GM21529 (cell line): ENCODE measurements at regions not wholly inside any gene's neighbourhood (a gene's known extent, or its start where the extent isn't known, plus 50 kb on each side); places are given as distances from the start of the nearest gene placed in this dataset.
A peak's percentile ranks its signal among the peaks of the same experiment; 100 is the strongest.
"Not testable (repeated sequence)": the region's sequence is repeated elsewhere in the genome, so short reads cannot be mapped to it uniquely, and the experiment has no call there.

Experiments used
- ATAC-seq: cut with Tn5 transposase; IDR thresholded peaks from one replicate; pipeline ENCODE4 v1.9.1; 2021; ENCODE audit not compliant: unreplicated experiment

GRCh38 chr2:65625982-65626381 lies 193.6 kb upstream of the SPRED2 start:
- no peak for ATAC-seq

DNA sequence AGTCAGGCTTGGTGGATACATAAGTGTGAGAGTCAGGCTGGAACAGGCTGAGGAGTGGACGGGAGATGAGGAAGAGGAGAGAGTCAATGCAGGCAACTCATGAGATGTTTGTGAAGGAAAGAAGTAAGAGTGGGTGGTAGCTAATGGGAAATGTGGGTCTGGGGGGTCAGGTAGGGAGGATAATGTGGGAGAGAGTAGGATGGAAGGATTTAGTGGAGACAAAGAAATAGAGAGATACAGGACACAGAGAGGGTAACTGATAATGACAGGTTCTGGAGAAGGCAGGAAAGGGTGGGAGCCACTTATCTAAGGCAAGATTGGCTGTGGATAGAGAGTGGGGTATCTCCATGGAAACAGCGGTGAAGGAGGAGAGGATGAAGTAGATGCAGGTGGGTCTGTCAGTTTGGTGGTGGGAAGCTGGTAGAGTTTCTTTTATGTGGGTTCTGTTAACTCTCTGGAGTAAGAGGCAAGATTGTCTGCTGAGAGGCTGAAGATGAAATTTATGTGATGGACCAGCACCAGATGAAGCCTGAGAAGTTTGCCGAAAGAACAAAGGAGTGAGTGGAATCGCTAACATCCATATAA lies 190.6 kb upstream of the SPRED2 start:
- ATAC-seq = no peak

DNA sequence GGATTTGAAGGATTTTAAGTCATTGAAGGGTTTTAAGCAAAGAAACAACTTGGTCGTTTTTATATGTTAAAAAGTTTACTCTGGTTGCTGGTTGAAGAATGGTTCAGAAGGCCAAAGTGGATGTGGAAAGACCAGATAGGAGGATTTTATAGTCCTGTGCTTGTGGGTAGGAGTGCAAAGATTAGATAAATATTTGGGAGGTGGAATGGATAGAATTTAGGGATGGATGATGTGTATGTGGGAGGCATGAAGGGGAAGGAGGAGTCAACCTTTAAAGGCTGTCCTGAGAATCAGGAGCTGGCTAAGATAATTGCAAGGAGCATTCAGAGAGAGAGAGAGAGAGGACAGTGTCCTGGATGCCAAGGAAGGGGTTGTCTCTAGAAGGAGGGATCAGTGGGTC lies 190.1 kb upstream of the SPRED2 start:
- ATAC-seq = no peak

DNA sequence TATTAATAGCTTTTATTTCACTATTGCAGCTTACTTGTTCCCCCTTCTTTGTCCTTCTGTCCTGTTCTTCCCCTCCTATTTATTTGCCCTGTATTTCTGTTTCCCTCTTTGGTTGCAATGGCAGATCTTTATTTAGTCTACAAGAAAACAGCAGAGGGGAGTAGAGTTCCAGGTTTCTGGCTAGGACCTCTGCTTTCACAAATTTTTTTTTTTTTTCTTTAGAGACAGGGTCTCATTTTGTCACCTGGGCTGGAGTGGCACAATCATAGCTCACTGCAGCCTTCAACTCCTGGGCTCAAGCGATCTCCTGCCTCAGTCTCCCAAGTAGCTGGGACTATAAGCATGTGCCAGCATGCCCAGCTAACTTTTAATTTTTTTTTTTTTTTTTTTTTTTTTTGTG lies 188.1 kb upstream of the SPRED2 start:
- ATAC-seq = no peak

GRCh38 chr2:65620026-65620425 lies 187.6 kb upstream of the SPRED2 start:
- no peak for ATAC-seq

DNA sequence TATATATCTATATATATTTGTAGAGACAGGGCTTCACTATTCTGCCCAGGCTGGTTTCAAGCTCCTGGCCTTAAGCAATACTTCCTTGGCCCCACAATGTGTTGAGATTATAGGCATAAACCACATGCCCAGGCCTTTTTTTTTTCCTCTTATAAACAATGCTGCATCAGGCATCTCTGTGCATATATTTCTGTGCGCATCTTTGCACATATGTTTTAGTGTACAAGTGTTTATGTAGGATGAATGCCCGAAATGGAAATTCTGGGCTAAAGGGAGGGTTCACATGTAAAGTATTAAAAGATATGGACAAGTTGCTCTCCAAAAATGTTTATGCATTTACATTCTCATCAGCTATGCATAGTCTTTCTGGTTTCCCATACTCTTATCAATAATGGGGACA lies 183.2 kb upstream of the SPRED2 start:
- no peak for ATAC-seq

- ATAC-seq = no peak
Measured at GRCh38 chr2:65613968-65614555, 181.7 kb upstream of the SPRED2 start.

- ATAC-seq = no peak
Measured at GRCh38 chr2:65611488-65611887, 179.1 kb upstream of the SPRED2 start.

GRCh38 chr2:65608916-65609315 lies 176.5 kb upstream of the SPRED2 start:
- ATAC-seq = no peak

DNA sequence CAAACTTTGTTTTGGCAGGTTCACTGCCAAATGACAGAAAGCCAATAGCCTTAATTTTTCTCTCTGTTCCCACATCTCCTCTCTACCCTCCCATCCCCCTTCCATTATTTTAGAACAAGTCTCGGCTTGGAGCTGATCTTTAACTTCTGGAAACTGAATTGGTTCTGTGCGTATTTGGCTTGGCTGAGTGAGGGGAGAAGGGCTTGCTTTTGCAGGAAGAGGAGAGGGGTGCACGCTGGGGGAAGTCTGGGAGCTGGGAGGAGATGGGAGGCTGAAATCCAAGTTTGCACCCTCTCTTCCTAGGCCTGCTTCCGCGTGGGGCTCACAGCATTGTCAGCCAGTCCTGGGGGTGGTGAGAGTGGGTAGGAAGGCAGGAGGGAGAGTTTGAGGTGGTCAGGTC lies 176.1 kb upstream of the SPRED2 start:
- ATAC-seq = no peak

DNA sequence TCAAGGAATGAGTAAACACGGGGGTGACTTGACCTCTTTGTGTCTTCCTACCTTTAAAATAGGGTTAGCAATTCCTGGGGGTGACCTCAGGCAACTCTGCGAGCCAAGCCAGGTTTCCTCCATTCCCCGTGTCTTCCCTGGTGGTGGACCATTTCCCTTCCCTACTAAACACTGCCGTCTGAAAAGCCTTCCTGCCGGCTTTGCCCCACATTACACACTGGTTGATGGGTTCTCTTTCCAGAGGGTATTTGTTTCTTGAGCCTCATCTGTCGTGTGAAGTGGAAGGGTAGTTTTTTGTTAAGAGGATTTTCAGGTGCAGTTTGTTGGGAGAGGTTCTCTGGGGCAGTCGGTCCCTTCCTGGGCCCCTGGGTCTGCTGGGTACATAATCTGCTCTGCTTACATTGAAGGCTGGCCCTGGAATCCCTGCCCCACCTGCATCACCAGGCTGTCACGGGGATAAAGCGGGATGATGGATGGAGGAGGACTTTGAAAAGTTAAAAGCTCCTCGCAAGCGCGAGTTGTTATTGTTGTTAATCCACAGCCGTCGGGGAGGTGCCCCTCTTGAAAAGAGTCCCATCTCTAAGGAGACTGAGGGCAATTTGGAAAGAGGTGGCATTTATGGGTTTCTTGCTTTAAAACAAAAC lies 175.4 kb upstream of the SPRED2 start:
- ATAC-seq = no peak

DNA sequence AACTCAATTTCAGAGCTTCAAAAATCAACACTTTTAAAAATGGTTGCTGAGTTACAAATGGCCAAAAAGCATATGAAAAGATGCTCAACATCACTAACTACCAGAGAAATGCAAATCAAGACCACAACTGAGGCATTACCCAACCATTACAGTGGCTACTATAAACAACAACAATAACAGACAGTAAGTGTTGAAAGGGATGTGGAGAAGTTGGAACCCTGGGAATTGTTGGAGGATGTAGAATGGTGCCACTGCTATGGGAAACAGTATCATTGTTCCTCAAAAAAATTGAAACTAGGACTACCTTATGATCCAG lies 173.3 kb upstream of the SPRED2 start:
- ATAC-seq = peak; percentile 25

DNA sequence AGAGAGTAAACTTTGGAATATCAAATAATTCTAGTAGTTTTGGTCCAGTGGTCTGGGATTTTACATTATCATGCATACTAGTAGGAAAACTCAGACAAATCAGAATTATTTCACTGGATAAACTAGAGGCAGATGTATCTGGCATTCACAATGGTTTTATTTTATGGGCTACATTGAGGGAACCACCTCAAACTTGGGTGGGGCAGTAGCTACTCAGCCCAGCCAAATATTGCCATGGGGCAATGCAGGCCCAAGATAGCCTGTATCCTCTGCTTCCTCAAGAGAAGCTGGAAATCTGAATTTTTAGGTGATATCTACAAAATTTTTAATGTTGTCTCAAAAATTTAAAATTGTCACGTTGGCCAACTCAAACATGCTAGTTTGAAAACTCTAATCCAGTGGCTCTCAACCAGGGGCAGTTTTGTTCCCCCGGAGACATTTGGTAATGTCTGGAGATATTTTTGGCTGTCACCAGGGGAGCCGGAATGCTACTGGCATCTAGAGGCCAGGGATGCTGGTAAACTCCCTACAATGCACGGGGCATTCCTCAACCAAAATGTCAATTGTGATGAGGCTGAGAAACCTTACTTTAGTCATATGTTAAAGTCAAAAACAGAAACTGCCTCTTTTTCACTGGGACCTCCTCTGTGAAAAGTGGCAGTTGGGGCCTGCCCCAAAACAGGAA lies 172.8 kb upstream of the SPRED2 start:
- ATAC-seq = peak; percentile 18

DNA sequence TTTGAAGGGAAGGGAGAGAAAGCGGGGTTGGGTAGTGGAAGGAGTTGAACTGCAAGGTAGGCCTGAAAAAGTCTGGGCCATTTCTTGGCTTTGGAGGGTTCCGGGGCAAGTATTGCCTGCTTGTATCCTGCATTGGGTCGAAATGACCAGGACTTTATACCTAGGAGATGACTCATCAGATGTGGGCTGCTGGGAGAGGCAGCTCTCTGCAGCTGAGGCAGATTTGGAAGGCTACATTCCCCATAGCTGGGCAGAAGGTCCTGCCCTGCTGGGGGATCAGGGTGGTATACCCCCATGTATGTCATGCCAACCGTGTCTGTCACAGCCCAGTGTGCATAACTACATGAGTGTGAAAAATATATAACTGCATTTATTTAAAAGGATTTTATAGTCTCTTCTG lies 171.8 kb upstream of the SPRED2 start:
- ATAC-seq = no peak

DNA sequence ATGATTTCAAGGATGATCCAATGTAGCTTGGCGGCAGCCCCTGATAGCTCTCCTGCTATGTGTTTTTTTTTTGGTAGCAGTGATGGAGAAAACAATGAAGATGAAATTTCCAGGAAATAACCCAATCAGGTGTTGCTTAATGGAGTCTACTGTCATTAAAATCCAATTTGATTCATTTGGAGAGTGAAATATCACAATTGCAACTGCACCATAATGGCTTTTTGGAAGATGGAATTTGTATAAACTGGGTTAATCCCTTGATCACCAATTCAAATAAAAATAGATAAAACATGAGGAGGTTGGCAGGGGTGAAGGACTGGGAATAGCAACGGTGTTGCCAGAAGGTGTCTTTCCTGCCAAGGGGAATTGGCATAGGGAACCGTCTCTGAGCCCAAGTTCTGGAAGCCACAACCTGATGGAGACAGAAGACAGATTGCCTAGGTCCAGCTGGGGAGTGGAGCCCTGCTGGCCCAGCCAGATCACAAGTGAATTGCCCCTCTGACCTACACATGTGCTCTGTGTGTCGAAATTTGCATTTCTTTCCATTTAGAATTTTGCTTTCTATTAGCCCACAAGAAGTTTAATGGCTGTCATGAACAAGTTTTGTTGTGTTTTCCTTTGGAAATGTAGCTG lies 170.3 kb upstream of the SPRED2 start:
- no peak for ATAC-seq

DNA sequence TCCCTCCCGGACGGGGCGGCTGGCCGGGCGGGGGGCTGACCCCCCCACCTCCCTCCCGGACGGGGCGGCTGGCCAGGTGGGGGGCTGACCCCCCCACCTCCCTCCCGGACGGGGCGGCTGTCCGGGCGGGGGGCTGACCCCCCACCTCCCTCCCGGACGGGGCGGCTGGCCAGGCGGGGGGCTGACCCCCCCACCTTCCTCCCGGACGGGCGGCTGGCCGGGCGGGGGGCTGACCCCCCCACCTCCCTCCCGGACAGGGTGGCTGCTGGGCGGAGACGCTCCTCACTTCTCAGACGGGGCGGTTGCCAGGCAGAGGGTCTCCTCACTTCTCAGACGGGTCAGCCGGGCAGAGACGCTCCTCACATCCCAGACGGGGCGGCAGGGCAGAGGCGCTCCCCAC lies 168.5 kb upstream of the SPRED2 start:
- not testable (repeated sequence) for ATAC-seq

GRCh38 chr2:65600351-65600750 lies 168.0 kb upstream of the SPRED2 start:
- ATAC-seq = not testable (repeated sequence)

DNA sequence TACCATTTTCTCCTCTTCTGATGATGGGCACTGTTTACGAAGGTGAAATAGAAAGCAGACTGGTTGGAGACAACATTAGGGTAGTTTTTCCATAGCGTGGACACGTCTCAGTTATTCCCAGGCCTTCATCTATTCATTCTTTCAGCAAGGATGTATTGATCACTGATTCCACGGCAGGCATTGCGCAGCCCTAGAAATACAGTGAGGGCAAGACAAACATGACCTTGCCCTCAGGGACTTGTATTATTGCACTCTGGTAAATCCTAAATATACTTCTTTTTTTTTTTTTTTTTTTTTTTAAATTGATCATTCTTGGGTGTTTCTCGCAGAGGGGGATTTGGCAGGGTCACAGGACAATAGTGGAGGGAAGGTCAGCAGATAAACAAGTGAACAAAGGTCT lies 167.3 kb upstream of the SPRED2 start:
- ATAC-seq = no peak

DNA sequence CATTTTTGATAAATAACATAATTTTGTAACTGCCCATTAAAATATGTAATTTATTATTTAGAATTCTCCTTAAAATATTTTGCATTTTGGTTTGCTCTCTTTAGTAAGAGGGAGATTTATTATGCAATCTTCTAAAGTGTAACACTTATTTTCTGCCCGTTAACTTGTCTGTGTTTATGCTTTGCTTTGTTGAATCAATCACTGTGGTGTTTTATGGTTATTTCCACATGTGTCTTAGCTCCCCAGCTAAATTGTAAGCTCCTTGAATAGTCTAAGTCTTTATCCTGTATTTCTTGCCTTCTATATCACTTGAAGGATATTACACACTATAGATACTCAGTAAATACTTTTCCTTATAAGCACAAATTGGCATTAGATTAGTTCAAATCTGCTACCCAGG lies 166.6 kb upstream of the SPRED2 start:
- ATAC-seq = no peak

DNA sequence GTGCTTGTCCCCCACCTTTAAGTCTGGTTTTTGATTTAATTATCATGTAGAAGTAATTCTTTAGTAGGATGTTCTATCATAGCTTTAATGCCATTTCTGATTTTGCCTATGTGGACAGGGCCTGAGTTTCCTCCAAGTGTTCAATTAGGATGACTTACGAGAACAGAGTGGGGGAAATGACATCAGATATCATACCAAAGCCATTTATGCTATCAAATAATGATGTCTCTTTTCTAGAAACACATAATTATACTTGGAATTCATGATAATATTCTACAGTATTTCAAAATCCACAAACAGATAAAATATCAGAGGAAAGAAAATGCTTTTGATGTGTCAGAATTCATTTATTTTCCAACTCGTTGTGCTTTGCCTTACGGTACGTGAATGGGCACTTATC lies 165.9 kb upstream of the SPRED2 start:
- ATAC-seq = no peak

- no peak for ATAC-seq
Measured at GRCh38 chr2:65595630-65596029, 163.2 kb upstream of the SPRED2 start.

- no peak for ATAC-seq
Measured at GRCh38 chr2:65594150-65594549, 161.8 kb upstream of the SPRED2 start.
